GM12878 (cell line): ENCODE measurements at regions not wholly inside any gene's neighbourhood (a gene's known extent, or its start where the extent isn't known, plus 50 kb on each side); places are given as distances from the start of the nearest gene placed in this dataset.

Experiments used
- HDGF ChIP-seq: fragments of 450-650 bp; IDR thresholded peaks from 2 replicates; pipeline ENCODE4 v1.6.1; 2016; ENCODE audit warnings: antibody characterized with exemption
- KDM1A ChIP-seq: fragments of 200-600 bp; sonication (generic); IDR thresholded peaks from 2 replicates; pipeline ENCODE4 v1.6.1; 2016; ENCODE audit warnings: borderline replicate concordance
- TF ChIP-seq, protein P1 (sequence below): fragments of 450-650 bp; IDR thresholded peaks from 2 replicates; pipeline ENCODE4 v1.6.1; 2014; ENCODE audit warnings: mild to moderate bottlenecking
- TF ChIP-seq, protein P2 (sequence below): fragments of 450-650 bp; IDR thresholded peaks from 2 replicates; pipeline ENCODE4 v1.6.1; 2018; ENCODE audit warnings: mild to moderate bottlenecking, low read depth, moderate library complexity; ENCODE audit not compliant: partially characterized antibody
- TF ChIP-seq, protein P3 (sequence below): IDR thresholded peaks from 2 replicates; pipeline ENCODE4 v1.6.1; 2011; ENCODE audit warnings: borderline replicate concordance, low read depth, mild to moderate bottlenecking, moderate library complexity, low read length; ENCODE audit not compliant: insufficient read depth, poor library complexity, severe bottlenecking
- TF ChIP-seq, protein P4 (sequence below): fragments of 450-650 bp; IDR thresholded peaks from 2 replicates; pipeline ENCODE4 v1.6.1; 2017; ENCODE audit warnings: mild to moderate bottlenecking

DNA sequence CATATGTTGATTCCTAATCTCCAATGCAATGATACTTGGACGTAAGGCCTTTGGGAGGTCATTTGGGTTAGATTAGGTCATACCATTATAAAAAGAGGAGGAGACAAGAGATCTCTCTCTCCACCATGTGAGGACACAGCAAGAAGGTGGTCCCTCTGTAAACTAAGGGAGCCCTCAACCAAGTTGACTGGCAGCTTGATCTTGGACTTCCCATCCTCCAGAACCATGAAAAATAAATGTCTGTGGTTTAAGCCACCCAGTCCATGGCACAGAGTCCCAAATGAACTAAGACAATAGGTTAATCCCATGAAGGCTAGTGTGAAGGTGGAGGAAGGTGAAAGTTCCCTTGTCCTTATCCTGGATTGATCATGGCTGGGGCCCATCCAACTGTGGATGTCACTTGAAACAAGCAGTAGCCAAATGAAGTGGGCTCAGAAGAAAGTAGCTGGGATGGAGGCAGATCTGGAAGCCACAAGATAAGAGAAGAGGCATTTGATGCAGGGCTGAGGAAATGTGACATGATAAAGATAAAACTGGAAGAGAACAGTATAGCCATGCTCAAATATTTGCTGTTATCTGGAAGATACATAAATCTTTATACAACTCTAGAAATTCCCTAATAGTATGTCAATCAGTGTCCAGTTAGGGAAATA lies 99.9 kb downstream of the BANF2 start (continued):
- TF ChIP-seq, protein P1, sequence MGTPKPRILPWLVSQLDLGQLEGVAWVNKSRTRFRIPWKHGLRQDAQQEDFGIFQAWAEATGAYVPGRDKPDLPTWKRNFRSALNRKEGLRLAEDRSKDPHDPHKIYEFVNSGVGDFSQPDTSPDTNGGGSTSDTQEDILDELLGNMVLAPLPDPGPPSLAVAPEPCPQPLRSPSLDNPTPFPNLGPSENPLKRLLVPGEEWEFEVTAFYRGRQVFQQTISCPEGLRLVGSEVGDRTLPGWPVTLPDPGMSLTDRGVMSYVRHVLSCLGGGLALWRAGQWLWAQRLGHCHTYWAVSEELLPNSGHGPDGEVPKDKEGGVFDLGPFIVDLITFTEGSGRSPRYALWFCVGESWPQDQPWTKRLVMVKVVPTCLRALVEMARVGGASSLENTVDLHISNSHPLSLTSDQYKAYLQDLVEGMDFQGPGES: no peak
- TF ChIP-seq, protein P2, sequence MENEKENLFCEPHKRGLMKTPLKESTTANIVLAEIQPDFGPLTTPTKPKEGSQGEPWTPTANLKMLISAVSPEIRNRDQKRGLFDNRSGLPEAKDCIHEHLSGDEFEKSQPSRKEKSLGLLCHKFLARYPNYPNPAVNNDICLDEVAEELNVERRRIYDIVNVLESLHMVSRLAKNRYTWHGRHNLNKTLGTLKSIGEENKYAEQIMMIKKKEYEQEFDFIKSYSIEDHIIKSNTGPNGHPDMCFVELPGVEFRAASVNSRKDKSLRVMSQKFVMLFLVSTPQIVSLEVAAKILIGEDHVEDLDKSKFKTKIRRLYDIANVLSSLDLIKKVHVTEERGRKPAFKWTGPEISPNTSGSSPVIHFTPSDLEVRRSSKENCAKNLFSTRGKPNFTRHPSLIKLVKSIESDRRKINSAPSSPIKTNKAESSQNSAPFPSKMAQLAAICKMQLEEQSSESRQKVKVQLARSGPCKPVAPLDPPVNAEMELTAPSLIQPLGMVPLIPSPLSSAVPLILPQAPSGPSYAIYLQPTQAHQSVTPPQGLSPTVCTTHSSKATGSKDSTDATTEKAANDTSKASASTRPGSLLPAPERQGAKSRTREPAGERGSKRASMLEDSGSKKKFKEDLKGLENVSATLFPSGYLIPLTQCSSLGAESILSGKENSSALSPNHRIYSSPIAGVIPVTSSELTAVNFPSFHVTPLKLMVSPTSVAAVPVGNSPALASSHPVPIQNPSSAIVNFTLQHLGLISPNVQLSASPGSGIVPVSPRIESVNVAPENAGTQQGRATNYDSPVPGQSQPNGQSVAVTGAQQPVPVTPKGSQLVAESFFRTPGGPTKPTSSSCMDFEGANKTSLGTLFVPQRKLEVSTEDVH: no peak
- TF ChIP-seq KDM1A (no peak), HDGF (no peak)
- TF ChIP-seq, protein P3, sequence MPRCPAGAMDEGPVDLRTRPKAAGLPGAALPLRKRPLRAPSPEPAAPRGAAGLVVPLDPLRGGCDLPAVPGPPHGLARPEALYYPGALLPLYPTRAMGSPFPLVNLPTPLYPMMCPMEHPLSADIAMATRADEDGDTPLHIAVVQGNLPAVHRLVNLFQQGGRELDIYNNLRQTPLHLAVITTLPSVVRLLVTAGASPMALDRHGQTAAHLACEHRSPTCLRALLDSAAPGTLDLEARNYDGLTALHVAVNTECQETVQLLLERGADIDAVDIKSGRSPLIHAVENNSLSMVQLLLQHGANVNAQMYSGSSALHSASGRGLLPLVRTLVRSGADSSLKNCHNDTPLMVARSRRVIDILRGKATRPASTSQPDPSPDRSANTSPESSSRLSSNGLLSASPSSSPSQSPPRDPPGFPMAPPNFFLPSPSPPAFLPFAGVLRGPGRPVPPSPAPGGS: no peak
- TF ChIP-seq, protein P4, sequence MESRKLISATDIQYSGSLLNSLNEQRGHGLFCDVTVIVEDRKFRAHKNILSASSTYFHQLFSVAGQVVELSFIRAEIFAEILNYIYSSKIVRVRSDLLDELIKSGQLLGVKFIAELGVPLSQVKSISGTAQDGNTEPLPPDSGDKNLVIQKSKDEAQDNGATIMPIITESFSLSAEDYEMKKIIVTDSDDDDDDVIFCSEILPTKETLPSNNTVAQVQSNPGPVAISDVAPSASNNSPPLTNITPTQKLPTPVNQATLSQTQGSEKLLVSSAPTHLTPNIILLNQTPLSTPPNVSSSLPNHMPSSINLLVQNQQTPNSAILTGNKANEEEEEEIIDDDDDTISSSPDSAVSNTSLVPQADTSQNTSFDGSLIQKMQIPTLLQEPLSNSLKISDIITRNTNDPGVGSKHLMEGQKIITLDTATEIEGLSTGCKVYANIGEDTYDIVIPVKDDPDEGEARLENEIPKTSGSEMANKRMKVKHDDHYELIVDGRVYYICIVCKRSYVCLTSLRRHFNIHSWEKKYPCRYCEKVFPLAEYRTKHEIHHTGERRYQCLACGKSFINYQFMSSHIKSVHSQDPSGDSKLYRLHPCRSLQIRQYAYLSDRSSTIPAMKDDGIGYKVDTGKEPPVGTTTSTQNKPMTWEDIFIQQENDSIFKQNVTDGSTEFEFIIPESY: no peak
